Hepatocyte (in vitro differentiated cells): ENCODE measurements at regions not wholly inside any gene's neighbourhood (a gene's known extent, or its start where the extent isn't known, plus 50 kb on each side); places are given as distances from the start of the nearest gene placed in this dataset.

Experiments used
- DNase-seq: peaks from one replicate; pipeline ENCODE4 v3.0.0-alpha.2; 2016; ENCODE audit warnings: low spot score
- H2AFZ ChIP-seq: fragments of 200-600 bp; sonication (generic); 2 replicates; pipeline ENCODE4 v1.6.0; 2016; ENCODE audit warnings: antibody characterized with exemption, mild to moderate bottlenecking
- H3K27ac ChIP-seq: fragments of 200-600 bp; sonication (generic); 2 replicates; pipeline ENCODE4 v1.5.1; 2016; ENCODE audit warnings: mild to moderate bottlenecking
- H3K27me3 ChIP-seq: fragments of 200-600 bp; sonication (generic); 2 replicates; pipeline ENCODE4 v1.6.1; 2016
- H3K36me3 ChIP-seq: fragments of 200-600 bp; sonication (generic); replicated peaks from 2 replicates; pipeline ENCODE4 v1.5.1; 2016; ENCODE audit warnings: low read depth; ENCODE audit not compliant: insufficient read depth
- H3K4me1 ChIP-seq: fragments of 200-600 bp; sonication (generic); 2 replicates; pipeline ENCODE4 v1.5.1; 2016; ENCODE audit warnings: mild to moderate bottlenecking, moderate library complexity; ENCODE audit not compliant: insufficient read depth
- H3K4me2 ChIP-seq: fragments of 200-600 bp; sonication (generic); 2 replicates; pipeline ENCODE4 v1.6.0; 2016
- H3K4me3 ChIP-seq: fragments of 200-600 bp; sonication (generic); 2 replicates; pipeline ENCODE4 v1.5.1; 2016; ENCODE audit warnings: mild to moderate bottlenecking
- H3K79me2 ChIP-seq: fragments of 200-600 bp; sonication (generic); 2 replicates; pipeline ENCODE4 v1.6.0; 2017; ENCODE audit warnings: mild to moderate bottlenecking
- H3K9me2 ChIP-seq: fragments of 200-600 bp; sonication (generic); replicated peaks from 2 replicates; pipeline ENCODE4 v1.6.0; 2017; ENCODE audit warnings: mild to moderate bottlenecking; ENCODE audit not compliant: insufficient read depth
- H3K9me3 ChIP-seq: fragments of 200-600 bp; sonication (generic); 2 replicates; pipeline ENCODE4 v1.5.1; 2016; ENCODE audit warnings: low read depth, mild to moderate bottlenecking
- H4K20me1 ChIP-seq: fragments of 200-600 bp; sonication (generic); 2 replicates; pipeline ENCODE4 v1.6.0; 2016; ENCODE audit warnings: mild to moderate bottlenecking; ENCODE audit not compliant: insufficient read depth, poor library complexity, severe bottlenecking
- EZH2 ChIP-seq: fragments of 200-600 bp; sonication (generic); IDR thresholded peaks from 2 replicates; pipeline ENCODE4 v1.6.1; 2016; ENCODE audit warnings: antibody characterized with exemption, mild to moderate bottlenecking, borderline replicate concordance
- EZH2phosphoT487 ChIP-seq: fragments of 200-600 bp; sonication (generic); IDR thresholded peaks from one replicate; pipeline ENCODE4 v1.6.1; 2018; ENCODE audit warnings: antibody characterized with exemption, mild to moderate bottlenecking, low read depth, moderate library complexity; ENCODE audit not compliant: unreplicated experiment, severe bottlenecking
- WGBS: methylation state at CpG from one replicate; pipeline ENCODE4 v1.1.6; 2016; ENCODE audit warnings: low lambda C conversion rate; ENCODE audit errors: missing lambda C conversion rate; 5-methylcytosine and 5-hydroxymethylcytosine counted together
- TF ChIP-seq, protein P1 (sequence below): fragments of 200-600 bp; sonication (generic); IDR thresholded peaks from 2 replicates; pipeline ENCODE4 v1.5.1; 2016; ENCODE audit warnings: antibody characterized with exemption, mild to moderate bottlenecking; ENCODE audit not compliant: poor library complexity

DNA sequence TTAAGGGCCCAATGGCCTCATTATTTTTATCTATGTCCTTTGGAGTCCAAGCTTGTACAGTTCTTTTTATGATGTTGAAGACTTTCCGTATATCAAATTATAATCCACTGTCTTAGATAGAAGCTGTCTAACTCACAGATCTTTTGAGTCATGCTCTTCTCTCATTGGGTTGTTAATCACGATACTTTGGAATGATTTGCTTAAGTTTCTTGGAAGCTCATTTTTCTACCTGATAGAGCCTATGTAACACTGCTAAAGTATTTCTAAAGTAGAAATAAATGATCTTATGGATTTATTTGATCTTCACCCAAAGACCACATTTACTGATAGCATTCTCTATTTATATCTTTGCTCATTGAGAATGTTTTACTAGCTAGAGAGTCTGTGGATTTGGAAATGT lies 1554.1 kb downstream of the PLA2G4A start:
- H2AFZ ChIP-seq, result no peak overlapping the region
- no peaks in the 10 kb centered on the region for H4K20me1 ChIP-seq
- no peak overlapping the region for H3K4me2 ChIP-seq
- no peak overlapping the region for H3K4me3 ChIP-seq
- H3K9me3 ChIP-seq, result no peaks in the 10 kb centered on the region
- WGBS, result 76% methylated on average over 2 of the region's 2 CpGs
- no peaks in the 10 kb centered on the region for H3K9me2 ChIP-seq
- no peak for DNase-seq
- no peaks in the 10 kb centered on the region for H3K36me3 ChIP-seq
- no peaks in the 10 kb centered on the region for H3K79me2 ChIP-seq
- no peak for TF ChIP-seq EZH2phosphoT487
- TF ChIP-seq, protein P1, sequence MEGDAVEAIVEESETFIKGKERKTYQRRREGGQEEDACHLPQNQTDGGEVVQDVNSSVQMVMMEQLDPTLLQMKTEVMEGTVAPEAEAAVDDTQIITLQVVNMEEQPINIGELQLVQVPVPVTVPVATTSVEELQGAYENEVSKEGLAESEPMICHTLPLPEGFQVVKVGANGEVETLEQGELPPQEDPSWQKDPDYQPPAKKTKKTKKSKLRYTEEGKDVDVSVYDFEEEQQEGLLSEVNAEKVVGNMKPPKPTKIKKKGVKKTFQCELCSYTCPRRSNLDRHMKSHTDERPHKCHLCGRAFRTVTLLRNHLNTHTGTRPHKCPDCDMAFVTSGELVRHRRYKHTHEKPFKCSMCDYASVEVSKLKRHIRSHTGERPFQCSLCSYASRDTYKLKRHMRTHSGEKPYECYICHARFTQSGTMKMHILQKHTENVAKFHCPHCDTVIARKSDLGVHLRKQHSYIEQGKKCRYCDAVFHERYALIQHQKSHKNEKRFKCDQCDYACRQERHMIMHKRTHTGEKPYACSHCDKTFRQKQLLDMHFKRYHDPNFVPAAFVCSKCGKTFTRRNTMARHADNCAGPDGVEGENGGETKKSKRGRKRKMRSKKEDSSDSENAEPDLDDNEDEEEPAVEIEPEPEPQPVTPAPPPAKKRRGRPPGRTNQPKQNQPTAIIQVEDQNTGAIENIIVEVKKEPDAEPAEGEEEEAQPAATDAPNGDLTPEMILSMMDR, result no peak
- TF ChIP-seq EZH2, result no peak
- H3K27ac ChIP-seq, result no peak overlapping the region
- H3K27me3 ChIP-seq, result no peaks in the 10 kb centered on the region
- no peaks in the 10 kb centered on the region for H3K4me1 ChIP-seq

DNA sequence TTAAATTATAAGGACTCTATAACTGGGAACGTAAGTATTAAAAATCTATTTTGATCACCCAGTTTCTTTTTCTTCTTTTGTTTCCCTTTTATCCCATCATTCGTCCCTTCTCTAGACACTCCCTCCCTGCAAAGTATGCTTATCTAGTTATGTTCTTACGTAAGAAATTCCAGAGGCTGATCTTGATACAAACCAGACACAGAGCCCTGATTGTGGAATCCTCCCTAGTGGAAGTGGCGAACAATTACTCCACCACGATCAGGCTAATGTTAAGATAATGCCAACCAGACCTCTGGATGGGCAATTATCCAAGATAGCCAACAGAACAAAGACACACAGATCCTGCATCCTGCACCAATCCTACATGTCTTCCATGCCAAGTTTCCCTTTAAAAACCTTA lies 1557.4 kb downstream of the PLA2G4A start:
- WGBS, result 51% methylated on average over 5 of the region's 5 CpGs
- H4K20me1 ChIP-seq, result no peaks in the 10 kb centered on the region
- no peak overlapping the region for H3K27ac ChIP-seq
- peak overlapping the region; percentile 12 for H3K4me2 ChIP-seq
- no peaks in the 10 kb centered on the region for H3K79me2 ChIP-seq
- no peak overlapping the region for H3K4me3 ChIP-seq
- H3K36me3 ChIP-seq, result no peaks in the 10 kb centered on the region
- DNase-seq, result peak; percentile 35
- TF ChIP-seq EZH2 (no peak), EZH2phosphoT487 (no peak)
- TF ChIP-seq, protein P1, result no peak
- no peaks in the 10 kb centered on the region for H3K27me3 ChIP-seq
- no peaks in the 10 kb centered on the region for H3K9me2 ChIP-seq
- no peaks in the 10 kb centered on the region for H3K4me1 ChIP-seq
- H2AFZ ChIP-seq, result no peak overlapping the region
- H3K9me3 ChIP-seq, result no peaks in the 10 kb centered on the region

DNA sequence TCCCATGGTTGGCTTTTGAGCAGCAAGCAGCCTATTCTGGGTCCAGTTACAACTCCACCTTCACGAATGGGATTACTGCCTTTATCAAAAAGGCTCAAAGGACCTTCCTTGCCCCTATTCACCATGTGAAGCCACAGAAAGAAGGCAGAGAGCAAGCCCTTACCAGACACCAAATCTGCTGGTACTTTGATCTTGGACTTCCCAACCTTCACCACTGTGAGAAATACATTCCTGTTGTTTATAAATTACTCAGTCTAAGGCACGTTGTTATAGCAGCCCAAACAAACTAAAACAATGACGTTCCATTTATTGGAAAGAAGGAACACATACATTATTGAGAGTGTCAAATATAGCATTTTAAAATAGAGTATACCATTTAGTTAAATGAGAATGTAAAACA lies 1557.9 kb downstream of the PLA2G4A start:
- Histone ChIP-seq H3K9me3 (no peaks in the 10 kb centered on the region), H4K20me1 (no peaks in the 10 kb centered on the region), H3K27me3 (no peaks in the 10 kb centered on the region), H3K9me2 (no peaks in the 10 kb centered on the region), H3K27ac (no peak overlapping the region), H3K36me3 (no peaks in the 10 kb centered on the region), H3K4me3 (no peak overlapping the region), H3K4me1 (no peaks in the 10 kb centered on the region), H3K4me2 (no peak overlapping the region), H3K79me2 (no peaks in the 10 kb centered on the region), H2AFZ (no peak overlapping the region)
- no peak for DNase-seq
- TF ChIP-seq EZH2phosphoT487, result no peak
- TF ChIP-seq EZH2, result no peak
- TF ChIP-seq, protein P1, result no peak
- WGBS, result 48% methylated on average over 3 of the region's 3 CpGs

DNA sequence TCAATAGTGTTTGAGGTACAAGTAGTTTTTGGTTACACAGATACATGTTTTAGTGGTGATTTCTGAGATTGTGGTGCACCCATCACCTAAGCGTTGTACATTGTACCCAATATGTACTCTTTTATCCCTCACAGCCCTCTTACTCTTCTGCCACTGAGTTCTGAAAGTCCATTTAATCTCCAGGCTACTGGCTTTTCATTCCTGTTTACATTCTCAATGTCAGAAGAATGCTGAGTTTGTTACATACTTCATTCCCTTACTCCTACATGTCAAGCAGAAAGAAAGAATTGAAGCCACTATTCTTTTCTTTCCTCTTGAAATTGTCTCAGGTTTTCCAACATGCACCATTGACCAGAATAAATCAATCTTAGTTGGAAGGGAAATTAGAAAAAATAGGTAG lies 1565.9 kb downstream of the PLA2G4A start:
- 81% methylated on average over 1 of the region's 1 CpG for WGBS
- Histone ChIP-seq H3K27me3 (no peaks in the 10 kb centered on the region), H3K9me3 (no peaks in the 10 kb centered on the region), H3K9me2 (no peaks in the 10 kb centered on the region), H3K79me2 (no peaks in the 10 kb centered on the region), H3K4me2 (no peak overlapping the region), H4K20me1 (no peaks in the 10 kb centered on the region), H3K27ac (no peak overlapping the region), H2AFZ (no peak overlapping the region), H3K4me3 (no peak overlapping the region), H3K4me1 (no peaks in the 10 kb centered on the region), H3K36me3 (no peaks in the 10 kb centered on the region)
- TF ChIP-seq, protein P1, result no peak
- no peak for TF ChIP-seq EZH2
- DNase-seq, result no peak
